Activated CD4-positive, alpha-beta T cell treated with anti-CD3 and anti-CD28 coated beads for 36 hours (primary cell): ENCODE measurements at regions not wholly inside any gene's neighbourhood (a gene's known extent, or its start where the extent isn't known, plus 50 kb on each side); places are given as distances from the start of the nearest gene placed in this dataset.
A peak's percentile ranks its signal among the peaks of the same experiment; 100 is the strongest.

ENCODE experiments used
- ATAC-seq: fragments of 200-7000 bp; cut with Tn5 transposase; one replicate; pipeline ENCODE4 v1.10.0; 2021; ENCODE audit warnings: mild to moderate bottlenecking, moderate library complexity
- CTCF ChIA-PET: fragments of 350-600 bp; sonication (Branson Sonifier 250); formaldehyde crosslinking; loops from one replicate; lab custom pipeline; 2021; ENCODE audit warnings: antibody characterized with exemption; lab: Charles Lee
- POLR2A ChIA-PET: fragments of 350-600 bp; sonication (Branson Sonifier 250); formaldehyde crosslinking; loops from one replicate; lab custom pipeline; 2021; ENCODE audit warnings: antibody characterized with exemption, inconsistent platforms; lab: Charles Lee
- DNase-seq: peaks from one replicate; pipeline ENCODE4 v3.0.0-alpha.2; 2020
- H3K27ac Mint-ChIP-seq: one replicate; pipeline ENCODE4 v1.8.0; 2021; ENCODE audit warnings: mixed read lengths
- H3K27me3 Mint-ChIP-seq: one replicate; pipeline ENCODE4 v1.8.0; 2021; ENCODE audit warnings: mixed read lengths
- H3K36me3 Mint-ChIP-seq: one replicate; pipeline ENCODE4 v1.8.0; 2021; ENCODE audit warnings: low read depth, mixed read lengths
- H3K4me1 Mint-ChIP-seq: one replicate; pipeline ENCODE4 v1.8.0; 2021; ENCODE audit warnings: mixed read lengths
- H3K4me3 Mint-ChIP-seq: one replicate; pipeline ENCODE4 v1.8.0; 2021; ENCODE audit warnings: mild to moderate bottlenecking, moderate library complexity, mixed read lengths
- H3K9me3 Mint-ChIP-seq: one replicate; pipeline ENCODE4 v1.8.0; 2021; ENCODE audit warnings: low read depth, mixed read lengths
- intact Hi-C, 2 experiments: fragments of 100-400 bp; cut with DNase I in 1 of 2; cut with micrococcal nuclease in 1 of 2; formaldehyde crosslinking; loops; one replicate each; pipeline versions ENCODE4 v1.14.2 to v1.15.1; 2022 to 2024; cut with DNase I, micrococcal nuclease

- Mint-ChIP-seq H3K36me3 (no peaks in the 10 kb centered on the region), H3K4me1 (no peaks in the 10 kb centered on the region), H3K27me3 (peaks cover 2% of the 10 kb centered on the region), H3K27ac (no peak overlapping the region), H3K9me3 (no peaks in the 10 kb centered on the region), H3K4me3 (no peak overlapping the region)
- intact Hi-C loops = no loop called here
- ChIA-PET CTCF (interaction anchor here (0.6 kb wide), 1 partner anchor 87 kb away, joined by 3 read pairs; no protein-coding TSS in a partner anchor), POLR2A (no interaction called here)
- no peak for DNase-seq
- no peak for ATAC-seq
Observed at GRCh38 chr18:75928706-75929105, 501.2 kb upstream of the SMIM21 start.

GRCh38 chr18:75927791-75928190 is 500.3 kb upstream of the SMIM21 start:
- ChIA-PET POLR2A (no interaction called here), CTCF (no interaction called here)
- Mint-ChIP-seq H3K36me3 (no peaks in the 10 kb centered on the region), H3K9me3 (no peaks in the 10 kb centered on the region), H3K4me1 (no peaks in the 10 kb centered on the region), H3K27ac (no peak overlapping the region), H3K4me3 (no peak overlapping the region), H3K27me3 (peaks cover 2% of the 10 kb centered on the region)
- no peak for ATAC-seq
- intact Hi-C loops = no loop called here
- no peak for DNase-seq

GRCh38 chr18:75926811-75927210 is 499.3 kb upstream of the SMIM21 start:
- no peaks in the 10 kb centered on the region for H3K27me3 Mint-ChIP-seq
- no peaks in the 10 kb centered on the region for H3K4me1 Mint-ChIP-seq
- ChIA-PET POLR2A (no interaction called here), CTCF (no interaction called here)
- no peaks in the 10 kb centered on the region for H3K9me3 Mint-ChIP-seq
- no peak overlapping the region for H3K4me3 Mint-ChIP-seq
- ATAC-seq = no peak
- DNase-seq = no peak
- intact Hi-C loops = no loop called here
- no peaks in the 10 kb centered on the region for H3K36me3 Mint-ChIP-seq
- no peak overlapping the region for H3K27ac Mint-ChIP-seq

GRCh38 chr18:75923169-75923568 is 495.7 kb upstream of the SMIM21 start:
- CTCF ChIA-PET = no interaction called here
- Mint-ChIP-seq H3K36me3 (no peaks in the 10 kb centered on the region), H3K27me3 (peaks cover 3% of the 10 kb centered on the region), H3K4me3 (no peak overlapping the region), H3K27ac (no peak overlapping the region), H3K4me1 (no peaks in the 10 kb centered on the region), H3K9me3 (no peaks in the 10 kb centered on the region)
- intact Hi-C loops = no loop called here
- DNase-seq = no peak
- no peak for ATAC-seq
- POLR2A ChIA-PET = no interaction called here

- Mint-ChIP-seq H3K9me3 (no peaks in the 10 kb centered on the region), H3K4me1 (no peaks in the 10 kb centered on the region), H3K36me3 (no peaks in the 10 kb centered on the region), H3K27ac (no peak overlapping the region), H3K4me3 (no peak overlapping the region), H3K27me3 (peaks cover 22% of the 10 kb centered on the region)
- CTCF ChIA-PET = no interaction called here
- ATAC-seq (no peak), DNase-seq (no peak)
- intact Hi-C loops = no loop called here
- POLR2A ChIA-PET = no interaction called here
Observed at GRCh38 chr18:75916624-75916982, 489.1 kb upstream of the SMIM21 start.

- Mint-ChIP-seq H3K27ac (no peak overlapping the region), H3K4me1 (no peaks in the 10 kb centered on the region), H3K36me3 (no peaks in the 10 kb centered on the region), H3K27me3 (peaks cover 21% of the 10 kb centered on the region), H3K4me3 (no peak overlapping the region), H3K9me3 (no peaks in the 10 kb centered on the region)
- CTCF ChIA-PET = no interaction called here
- intact Hi-C loops = no loop called here
- DNase-seq (peak; percentile 25), ATAC-seq (no peak)
- POLR2A ChIA-PET = no interaction called here
Observed at GRCh38 chr18:75915941-75916623, 488.6 kb upstream of the SMIM21 start.

GRCh38 chr18:75912829-75913228 is 485.3 kb upstream of the SMIM21 start:
- DNase-seq (no peak), ATAC-seq (no peak)
- POLR2A ChIA-PET = no interaction called here
- Mint-ChIP-seq H3K4me1 (no peaks in the 10 kb centered on the region), H3K9me3 (no peaks in the 10 kb centered on the region), H3K4me3 (no peak overlapping the region), H3K27me3 (peaks cover 17% of the 10 kb centered on the region), H3K27ac (no peak overlapping the region), H3K36me3 (no peaks in the 10 kb centered on the region)
- CTCF ChIA-PET = no interaction called here
- intact Hi-C loops = no loop called here

GRCh38 chr18:75904416-75904815 is 476.9 kb upstream of the SMIM21 start:
- DNase-seq = no peak
- Mint-ChIP-seq H3K36me3 (no peaks in the 10 kb centered on the region), H3K9me3 (no peaks in the 10 kb centered on the region), H3K27ac (no peak overlapping the region), H3K4me1 (no peaks in the 10 kb centered on the region), H3K4me3 (no peak overlapping the region), H3K27me3 (no peaks in the 10 kb centered on the region)
- ATAC-seq = no peak
- intact Hi-C loops = no loop called here
- CTCF ChIA-PET = no interaction called here
- POLR2A ChIA-PET = no interaction called here

- ChIA-PET CTCF (no interaction called here), POLR2A (no interaction called here)
- H3K27ac Mint-ChIP-seq = no peak overlapping the region
- H3K4me3 Mint-ChIP-seq = no peak overlapping the region
- no peaks in the 10 kb centered on the region for H3K36me3 Mint-ChIP-seq
- no peaks in the 10 kb centered on the region for H3K4me1 Mint-ChIP-seq
- peaks cover 2% of the 10 kb centered on the region for H3K27me3 Mint-ChIP-seq
- DNase-seq = no peak
- no peaks in the 10 kb centered on the region for H3K9me3 Mint-ChIP-seq
- intact Hi-C loops = no loop called here
- ATAC-seq = no peak
Observed at GRCh38 chr18:75898651-75899050, 471.1 kb upstream of the SMIM21 start.

GRCh38 chr18:75897386-75897785 is 469.9 kb upstream of the SMIM21 start:
- DNase-seq = no peak
- Mint-ChIP-seq H3K4me1 (no peaks in the 10 kb centered on the region), H3K27ac (no peak overlapping the region), H3K27me3 (peaks cover 2% of the 10 kb centered on the region), H3K9me3 (no peaks in the 10 kb centered on the region), H3K4me3 (no peak overlapping the region), H3K36me3 (no peaks in the 10 kb centered on the region)
- intact Hi-C loops = no loop called here
- CTCF ChIA-PET = no interaction called here
- POLR2A ChIA-PET = no interaction called here
- no peak for ATAC-seq

- no peak for DNase-seq
- no peaks in the 10 kb centered on the region for H3K4me1 Mint-ChIP-seq
- H3K9me3 Mint-ChIP-seq = no peaks in the 10 kb centered on the region
- peaks cover 2% of the 10 kb centered on the region for H3K27me3 Mint-ChIP-seq
- intact Hi-C loops = no loop called here
- POLR2A ChIA-PET = no interaction called here
- no peak overlapping the region for H3K27ac Mint-ChIP-seq
- CTCF ChIA-PET = no interaction called here
- H3K4me3 Mint-ChIP-seq = no peak overlapping the region
- ATAC-seq = no peak
- no peaks in the 10 kb centered on the region for H3K36me3 Mint-ChIP-seq
Observed at GRCh38 chr18:75896865-75897264, 469.4 kb upstream of the SMIM21 start.

GRCh38 chr18:75895135-75895534 is 467.6 kb upstream of the SMIM21 start:
- no peak for ATAC-seq
- H3K4me1 Mint-ChIP-seq = no peaks in the 10 kb centered on the region
- no peak for DNase-seq
- peaks cover 2% of the 10 kb centered on the region for H3K27me3 Mint-ChIP-seq
- CTCF ChIA-PET = no interaction called here
- no peak overlapping the region for H3K4me3 Mint-ChIP-seq
- intact Hi-C loops = no loop called here
- no peaks in the 10 kb centered on the region for H3K36me3 Mint-ChIP-seq
- POLR2A ChIA-PET = no interaction called here
- H3K27ac Mint-ChIP-seq = no peak overlapping the region
- no peaks in the 10 kb centered on the region for H3K9me3 Mint-ChIP-seq
